Stimulated activated CD4-positive, alpha-beta T cell treated with anti-CD3 and anti-CD28 coated beads, Interleukin-4, amount 100 ng/mL, for 48 hours (primary cell): ENCODE measurements at regions not wholly inside any gene's neighbourhood (a gene's known extent, or its start where the extent isn't known, plus 50 kb on each side); places are given as distances from the start of the nearest gene placed in this dataset.

Source experiments
- DNase-seq, 2 donors: peaks; one replicate each; pipeline ENCODE4 v3.0.0-alpha.2; 2020; ENCODE audit warnings: low read depth in 2 of 2

GRCh38 chr2:219692521-219692920 lies 65.1 kb downstream of the SLC4A3 start:
- DNase-seq = no peak

DNA sequence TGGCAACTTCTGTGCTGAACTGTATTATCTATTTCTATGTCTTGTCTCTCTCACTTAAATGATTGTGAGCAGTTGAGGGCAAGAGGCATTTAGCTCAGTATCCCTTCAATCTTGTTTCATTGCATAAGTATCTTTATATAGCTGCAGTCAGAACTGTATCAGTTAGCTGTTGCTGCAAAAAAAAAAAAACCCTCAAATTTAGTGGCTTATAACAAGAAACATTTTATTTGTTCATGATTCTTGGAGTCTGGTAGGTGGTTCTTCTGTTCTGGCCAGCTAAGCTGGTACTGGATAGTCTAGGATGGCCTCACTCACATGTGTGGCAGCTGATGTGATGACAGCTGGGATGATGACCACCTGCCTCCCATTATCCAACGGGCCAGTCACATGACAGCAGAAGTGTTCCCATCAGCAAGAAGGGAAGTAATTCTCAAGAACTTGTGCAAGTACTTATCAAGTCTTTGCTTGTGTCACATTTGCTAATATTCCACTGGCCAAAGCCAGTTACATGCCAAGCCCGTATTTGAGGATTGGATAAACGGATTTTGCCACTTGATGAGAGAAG lies 67.8 kb downstream of the SLC4A3 start:
- DNase-seq = no peak

- DNase-seq = no peak
Measured at GRCh38 chr2:219697811-219698747, 70.6 kb downstream of the SLC4A3 start.

- DNase-seq = no peak
Measured at GRCh38 chr2:219698748-219699439, 71.5 kb downstream of the SLC4A3 start.

DNA sequence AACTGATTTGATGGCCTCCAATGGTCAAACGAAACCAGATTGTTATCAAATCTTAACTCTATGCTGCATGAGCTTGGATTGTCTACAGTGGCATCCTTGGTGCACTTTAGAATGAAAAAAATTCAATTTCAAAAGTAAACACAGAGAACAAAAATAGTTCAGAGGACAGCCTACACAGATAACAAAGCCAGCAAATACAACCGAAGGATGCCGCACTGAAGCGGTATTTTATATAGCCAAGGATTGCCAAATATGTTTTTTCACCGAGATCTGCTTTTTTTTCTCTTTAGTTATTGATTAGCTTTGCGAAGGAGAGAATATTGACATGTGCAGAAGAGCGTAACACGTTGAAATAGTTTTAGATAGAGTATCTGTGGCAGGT lies 72.0 kb downstream of the SLC4A3 start:
- DNase-seq = no peak

DNA sequence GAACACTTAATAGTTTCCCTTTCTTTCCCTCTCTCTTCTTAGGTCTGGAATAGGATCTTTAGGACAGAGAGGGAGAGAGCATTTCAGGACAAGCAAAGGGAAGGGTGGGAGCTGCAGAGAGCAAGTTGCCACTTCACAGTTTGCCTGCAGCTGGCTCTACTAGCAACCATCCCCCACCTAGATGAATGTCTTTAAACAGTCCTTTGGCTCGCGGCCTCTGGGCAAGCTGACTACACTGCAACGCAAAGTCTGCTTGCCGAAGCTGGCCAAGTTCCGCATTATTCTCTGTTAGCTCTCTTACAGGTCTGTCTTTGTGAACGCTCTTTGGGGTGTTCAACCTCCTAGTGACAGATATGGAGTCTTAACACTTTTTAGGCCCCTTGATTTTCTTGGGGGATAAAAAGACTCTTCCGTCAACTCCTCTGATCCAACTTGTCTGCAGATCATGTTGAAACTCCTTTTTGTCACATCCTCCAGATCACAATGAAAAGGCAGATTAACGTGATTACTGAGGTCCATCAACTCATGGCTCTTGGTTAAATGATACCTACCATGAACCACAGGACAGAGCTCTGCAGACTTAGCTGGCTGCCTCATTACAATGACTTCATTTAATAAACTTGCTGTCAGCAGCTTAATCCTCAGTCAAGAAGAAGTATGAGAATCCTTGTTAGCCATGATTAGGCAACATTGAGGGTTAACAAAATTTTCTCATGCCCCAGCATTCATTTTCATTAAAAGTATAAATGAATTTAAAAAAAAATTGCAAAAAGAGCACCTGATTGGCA lies 74.6 kb downstream of the SLC4A3 start:
- DNase-seq = no peak

GRCh38 chr2:219702796-219703545 lies 75.5 kb downstream of the SLC4A3 start:
- DNase-seq = no peak

GRCh38 chr2:219704878-219705277 lies 77.4 kb downstream of the SLC4A3 start:
- no peak for DNase-seq

DNA sequence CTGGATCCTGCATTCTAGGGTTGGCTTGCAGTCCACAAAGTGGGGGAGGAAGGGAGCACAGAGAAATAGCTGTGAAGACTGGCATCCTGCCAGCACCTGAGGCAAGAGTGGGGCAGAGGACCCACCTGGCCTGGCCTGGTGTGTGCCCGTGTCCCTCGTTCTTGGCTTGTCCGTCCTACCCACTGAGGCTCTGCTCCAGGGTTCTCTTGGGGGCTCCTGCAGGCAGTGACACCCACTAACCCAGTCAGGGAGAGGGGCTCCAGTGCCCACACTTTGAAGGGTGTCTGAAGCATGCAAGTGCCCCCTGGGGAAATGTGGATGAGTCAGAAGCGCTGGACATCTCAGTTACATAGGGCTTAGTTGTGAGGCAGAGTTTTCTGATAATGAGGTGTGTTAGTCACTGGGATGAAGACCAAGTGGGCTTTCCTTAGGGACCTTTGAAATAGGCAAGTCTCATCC lies 79.4 kb downstream of the SLC4A3 start:
- DNase-seq = no peak

GRCh38 chr2:219707496-219708285 lies 80.3 kb downstream of the SLC4A3 start:
- no peak for DNase-seq

- no peak for DNase-seq
Measured at GRCh38 chr2:219709331-219709761, 81.9 kb downstream of the SLC4A3 start.

DNA sequence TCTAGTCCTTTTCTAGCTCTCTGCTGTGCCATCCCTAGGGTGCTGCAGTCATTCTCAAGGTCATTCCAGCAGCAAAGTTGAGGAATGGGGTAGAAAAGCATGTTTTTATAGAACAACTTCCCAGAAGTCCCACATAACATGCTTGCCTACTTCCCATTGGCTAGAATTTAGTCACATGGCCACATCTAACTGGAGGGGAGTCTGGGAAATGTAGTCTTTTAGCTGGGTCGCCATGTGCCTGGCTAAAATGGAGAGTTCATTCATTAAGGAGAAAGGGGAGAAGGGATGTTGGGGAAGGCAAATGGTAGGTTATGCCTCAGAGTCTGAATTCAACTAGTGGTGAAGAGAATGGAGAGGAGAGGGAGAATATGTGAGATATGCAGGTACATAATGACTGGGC lies 85.7 kb downstream of the SLC4A3 start:
- no peak for DNase-seq

DNA sequence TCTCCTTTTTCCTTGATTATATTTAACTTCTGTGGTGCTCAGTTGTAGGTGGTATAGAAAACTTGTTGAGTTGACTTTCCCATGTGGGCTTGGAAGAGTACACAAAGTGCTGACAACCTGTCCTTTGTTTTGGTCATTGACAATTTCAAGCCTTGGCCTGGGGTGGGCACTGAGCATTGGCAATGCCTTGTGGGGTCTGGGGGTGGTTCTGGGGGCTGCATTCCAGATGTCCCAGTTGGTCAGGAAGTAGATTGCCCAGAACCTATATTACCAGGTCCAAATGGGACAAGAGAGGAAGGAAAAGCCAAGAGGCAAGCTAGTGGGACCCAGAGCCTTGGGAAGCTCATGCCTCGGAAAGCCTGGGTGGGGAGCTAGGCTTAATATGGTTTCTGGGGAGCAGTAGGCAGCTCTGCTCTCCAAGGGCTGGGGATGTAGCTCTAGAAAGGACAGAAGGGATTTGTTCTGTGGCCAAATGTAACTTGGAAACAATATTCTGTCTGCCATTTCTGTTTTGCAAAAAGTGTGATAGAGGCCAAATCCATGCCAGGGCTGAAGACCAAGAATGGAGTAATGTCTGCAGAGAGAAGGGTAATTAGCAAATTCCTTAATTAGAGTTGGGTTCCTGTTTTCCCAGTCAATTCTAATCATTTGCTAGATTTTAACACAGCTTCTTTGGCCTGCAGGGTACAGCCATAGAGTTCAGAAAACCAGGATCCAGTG lies 87.4 kb downstream of the SLC4A3 start:
- DNase-seq = no peak

GRCh38 chr2:219718066-219718465 lies 90.6 kb downstream of the SLC4A3 start:
- no peak for DNase-seq

GRCh38 chr2:219719521-219719920 lies 92.1 kb downstream of the SLC4A3 start:
- no peak for DNase-seq

DNA sequence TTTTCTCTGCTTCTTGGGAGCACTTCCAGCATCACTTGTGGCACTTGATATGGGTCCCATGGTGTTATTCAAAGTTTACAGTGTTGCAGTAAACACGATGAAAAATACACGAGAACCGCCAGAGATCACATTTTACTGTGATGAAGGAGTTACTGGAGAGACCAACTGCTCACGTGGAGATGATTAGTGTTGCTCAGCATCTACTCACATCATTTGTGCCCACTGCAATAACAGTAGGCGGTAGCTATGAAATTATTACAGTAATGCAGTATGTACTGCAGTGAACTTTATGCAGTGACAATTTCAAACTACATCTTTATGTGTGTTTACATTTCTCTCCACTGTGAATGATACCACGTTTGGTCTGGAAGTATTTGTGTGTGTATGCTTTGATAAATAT lies 93.5 kb downstream of the SLC4A3 start:
- DNase-seq = no peak

GRCh38 chr2:219722276-219722879 lies 94.9 kb downstream of the SLC4A3 start:
- no peak for DNase-seq

- no peak for DNase-seq
Measured at GRCh38 chr2:219723311-219723710, 95.9 kb downstream of the SLC4A3 start.

- no peak for DNase-seq
Measured at GRCh38 chr2:219724628-219725027, 97.2 kb downstream of the SLC4A3 start.
